Keratinocyte (primary cell): ENCODE measurements at regions not wholly inside any gene's neighbourhood (a gene's known extent, or its start where the extent isn't known, plus 50 kb on each side); places are given as distances from the start of the nearest gene placed in this dataset.

Source experiments
- EZH2 ChIP-seq: IDR thresholded peaks from one replicate; pipeline ENCODE4 v1.6.1; 2012; ENCODE audit warnings: inconsistent platforms, mild to moderate bottlenecking, low read length, moderate library complexity
- TF ChIP-seq, protein P1 (sequence below), 3 experiments: IDR thresholded peaks in 1 of 3; conservative IDR thresholded peaks in 1 of 3; optimal IDR thresholded peaks in 1 of 3; 2 replicates in 2 of 3; 3 replicates in 1 of 3; pipeline versions ENCODE3 to v1.5.1; 2011; ENCODE audit warnings: low read length in 3 of 3, mild to moderate bottlenecking in 3 of 3, moderate library complexity in 2 of 3, control low read depth in 1 of 3, inconsistent platforms in 1 of 3; ENCODE audit not compliant: insufficient read depth in 2 of 3; ENCODE audit errors: extremely low read depth in 1 of 3

DNA sequence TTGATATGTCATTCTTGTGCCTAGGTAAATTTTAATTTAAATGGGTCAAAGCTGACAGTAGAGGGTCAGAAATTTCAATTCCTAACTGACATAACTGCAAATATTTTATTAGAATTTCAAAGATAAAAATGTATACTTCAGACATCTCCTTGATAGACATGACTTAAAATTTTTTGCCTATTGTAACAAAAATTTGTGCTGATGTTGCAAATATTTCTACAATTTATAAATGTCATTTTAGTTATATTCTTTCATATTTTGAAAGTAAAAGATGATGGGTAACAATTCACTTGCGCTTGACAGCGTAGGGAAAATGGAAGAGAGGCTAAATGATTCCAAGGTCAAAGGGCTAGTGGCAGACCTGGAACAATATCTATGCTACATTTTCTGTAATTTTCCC lies 220.3 kb upstream of the ST8SIA4 start:
- TF ChIP-seq, protein P1, sequence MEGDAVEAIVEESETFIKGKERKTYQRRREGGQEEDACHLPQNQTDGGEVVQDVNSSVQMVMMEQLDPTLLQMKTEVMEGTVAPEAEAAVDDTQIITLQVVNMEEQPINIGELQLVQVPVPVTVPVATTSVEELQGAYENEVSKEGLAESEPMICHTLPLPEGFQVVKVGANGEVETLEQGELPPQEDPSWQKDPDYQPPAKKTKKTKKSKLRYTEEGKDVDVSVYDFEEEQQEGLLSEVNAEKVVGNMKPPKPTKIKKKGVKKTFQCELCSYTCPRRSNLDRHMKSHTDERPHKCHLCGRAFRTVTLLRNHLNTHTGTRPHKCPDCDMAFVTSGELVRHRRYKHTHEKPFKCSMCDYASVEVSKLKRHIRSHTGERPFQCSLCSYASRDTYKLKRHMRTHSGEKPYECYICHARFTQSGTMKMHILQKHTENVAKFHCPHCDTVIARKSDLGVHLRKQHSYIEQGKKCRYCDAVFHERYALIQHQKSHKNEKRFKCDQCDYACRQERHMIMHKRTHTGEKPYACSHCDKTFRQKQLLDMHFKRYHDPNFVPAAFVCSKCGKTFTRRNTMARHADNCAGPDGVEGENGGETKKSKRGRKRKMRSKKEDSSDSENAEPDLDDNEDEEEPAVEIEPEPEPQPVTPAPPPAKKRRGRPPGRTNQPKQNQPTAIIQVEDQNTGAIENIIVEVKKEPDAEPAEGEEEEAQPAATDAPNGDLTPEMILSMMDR (optimal IDR thresholded peaks at IDR 0.05 in 1 of 3, IDR thresholded peaks at IDR 0.05 in 1 of 3, conservative IDR thresholded peaks at IDR 0.05 in 1 of 3; ENCODE audit: extremely low read depth in 1 of 3, insufficient read depth in 2 of 3, low read length in 3 of 3): no peak
- no peak for TF ChIP-seq EZH2
